Stimulated activated CD8-positive, alpha-beta memory T cell treated with anti-CD3 and anti-CD28 coated beads, Interleukin-15, amount 100 ng/mL, for 24 hours (primary cell): ENCODE measurements at regions not wholly inside any gene's neighbourhood (a gene's known extent, or its start where the extent isn't known, plus 50 kb on each side); places are given as distances from the start of the nearest gene placed in this dataset.
"Not testable (repeated sequence)": the region's sequence is repeated elsewhere in the genome, so short reads cannot be mapped to it uniquely, and the experiment has no call there.

Experiments
- DNase-seq: peaks from one replicate; pipeline ENCODE4 v3.0.0-alpha.2; 2020; ENCODE audit warnings: low read depth

- DNase-seq = no peak
Observed at GRCh38 chr1:166305371-166305770, 138.6 kb upstream of the FAM78B start.

DNA sequence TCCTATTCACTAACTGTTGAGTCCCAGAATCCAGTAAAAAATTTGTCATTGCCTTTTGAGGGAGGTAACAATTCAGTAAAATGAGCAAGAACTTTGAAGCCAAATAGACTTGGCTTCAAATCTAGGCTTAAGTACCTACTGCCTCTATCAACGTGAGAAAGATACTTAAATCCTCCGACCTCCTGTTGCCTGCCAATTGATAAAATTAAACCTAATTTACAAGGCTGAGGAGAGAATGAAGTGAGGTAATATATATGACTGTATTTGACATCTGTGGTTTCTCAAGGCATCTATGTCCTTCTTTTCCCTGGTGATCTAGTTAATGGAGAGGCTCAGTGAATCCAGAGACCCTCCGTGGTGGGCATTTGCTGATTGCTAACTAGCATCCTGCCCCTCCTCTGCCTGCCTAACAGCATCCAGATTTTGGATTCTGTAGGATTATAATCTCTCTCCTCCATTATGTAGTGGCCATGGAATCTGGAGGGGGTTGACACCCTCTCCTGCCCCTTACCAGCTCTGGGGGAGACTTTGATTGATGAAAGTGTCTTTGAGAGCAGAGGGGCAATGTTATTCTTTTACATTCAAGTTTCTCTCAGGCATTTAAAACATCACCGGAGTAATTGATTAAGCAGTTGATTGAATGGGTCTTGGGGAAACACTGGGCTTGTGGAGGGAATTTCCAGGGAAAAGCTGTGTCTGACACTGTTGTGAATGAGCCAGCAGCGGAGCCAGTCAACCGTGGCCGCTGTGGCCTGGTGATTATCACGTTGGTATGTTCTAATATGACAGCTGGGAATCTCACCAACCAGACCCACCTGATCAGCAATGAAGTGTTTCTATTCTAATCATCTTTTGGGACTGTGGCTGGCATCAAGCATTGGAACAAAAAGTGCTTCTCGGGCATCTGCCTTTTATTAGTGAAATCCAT is 140.7 kb upstream of the FAM78B start:
- no peak for DNase-seq

DNA sequence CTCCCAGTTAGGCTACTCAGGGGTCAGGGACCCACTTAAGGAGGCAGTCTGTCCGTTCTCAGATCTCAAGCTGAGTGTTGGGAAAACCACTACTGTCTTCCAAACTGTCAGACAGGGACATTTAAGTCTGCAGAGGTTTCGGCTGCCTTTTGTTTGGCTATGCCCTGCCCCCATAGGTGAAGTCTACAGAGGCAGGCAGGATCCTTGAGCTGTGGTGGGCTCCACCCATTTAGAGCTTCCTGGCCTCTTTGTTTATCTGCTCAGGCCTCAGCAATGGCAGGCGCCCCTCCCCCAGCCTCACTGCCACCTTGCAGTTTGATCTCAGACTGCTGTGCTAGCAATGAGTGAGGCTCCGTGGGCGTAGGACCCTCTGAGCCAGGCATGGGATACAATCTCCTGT is 149.5 kb upstream of the FAM78B start:
- DNase-seq = not testable (repeated sequence)

DNA sequence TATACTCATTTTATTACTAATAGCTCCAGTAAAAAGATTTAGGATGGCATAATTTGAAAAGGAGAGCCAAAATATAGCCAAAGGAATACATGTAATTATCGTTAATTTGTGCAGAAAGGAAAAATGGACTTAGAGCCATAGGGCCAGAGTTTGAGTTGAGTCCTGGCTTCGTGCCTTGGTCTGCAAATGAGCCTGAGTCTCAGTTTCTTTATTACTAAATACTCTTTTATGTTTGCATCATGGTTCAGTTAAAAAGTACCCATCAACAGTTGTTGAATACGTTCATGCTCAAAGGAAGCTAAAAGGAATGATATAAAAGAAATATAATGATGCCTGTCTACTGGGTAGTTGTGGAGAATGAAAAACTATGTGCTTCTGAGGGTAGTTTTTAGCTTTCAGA is 155.7 kb upstream of the FAM78B start:
- DNase-seq = no peak

- DNase-seq = no peak
Observed at GRCh38 chr1:166327886-166328285, 161.1 kb upstream of the FAM78B start.

DNA sequence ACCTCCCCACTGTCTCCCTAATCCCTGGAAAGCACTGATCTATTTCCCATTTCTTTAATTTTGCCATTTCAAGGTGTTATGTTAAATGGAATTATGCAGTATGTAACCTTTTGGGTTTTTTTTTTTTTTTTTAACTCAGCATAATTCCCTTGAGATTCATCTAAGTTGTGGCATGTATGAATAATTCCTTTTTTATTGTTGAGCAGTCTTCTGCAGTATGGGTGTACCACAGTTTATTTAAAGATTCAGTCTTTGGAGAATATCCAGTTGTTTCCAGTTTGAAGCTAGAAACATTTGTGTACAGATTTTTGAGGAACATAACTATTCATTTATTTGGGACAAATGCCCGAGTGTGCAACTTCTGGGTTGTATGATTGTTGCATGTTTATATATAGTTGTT is 162.2 kb upstream of the FAM78B start:
- no peak for DNase-seq

GRCh38 chr1:166330096-166330495 is 163.3 kb upstream of the FAM78B start:
- no peak for DNase-seq

GRCh38 chr1:166338105-166338504 is 171.3 kb upstream of the FAM78B start:
- DNase-seq = no peak

DNA sequence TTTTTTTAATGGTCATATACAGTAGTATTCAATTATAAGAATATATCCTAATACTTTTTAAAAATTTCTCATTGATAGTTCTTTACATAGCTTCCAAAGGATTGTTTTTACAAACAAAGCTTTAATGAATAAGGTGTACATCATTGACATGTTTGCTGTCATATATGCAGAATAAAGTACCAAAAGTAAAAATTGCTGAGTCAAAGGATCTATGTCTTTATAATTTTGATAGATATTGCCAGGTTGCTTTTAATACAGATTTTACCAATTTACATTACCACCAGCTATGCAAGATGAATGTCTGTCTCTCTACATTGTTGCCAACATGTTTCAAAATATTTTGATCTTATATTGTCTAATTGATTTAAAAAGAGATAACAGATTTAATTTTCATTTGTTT is 173.9 kb upstream of the FAM78B start:
- DNase-seq = no peak

GRCh38 chr1:166343276-166343675 is 176.5 kb upstream of the FAM78B start:
- DNase-seq = no peak

- DNase-seq = no peak
Observed at GRCh38 chr1:166350490-166350889, 183.7 kb upstream of the FAM78B start.

GRCh38 chr1:166351676-166352075 is 184.9 kb upstream of the FAM78B start:
- no peak for DNase-seq

GRCh38 chr1:166353213-166353612 is 186.4 kb upstream of the FAM78B start:
- DNase-seq = no peak

DNA sequence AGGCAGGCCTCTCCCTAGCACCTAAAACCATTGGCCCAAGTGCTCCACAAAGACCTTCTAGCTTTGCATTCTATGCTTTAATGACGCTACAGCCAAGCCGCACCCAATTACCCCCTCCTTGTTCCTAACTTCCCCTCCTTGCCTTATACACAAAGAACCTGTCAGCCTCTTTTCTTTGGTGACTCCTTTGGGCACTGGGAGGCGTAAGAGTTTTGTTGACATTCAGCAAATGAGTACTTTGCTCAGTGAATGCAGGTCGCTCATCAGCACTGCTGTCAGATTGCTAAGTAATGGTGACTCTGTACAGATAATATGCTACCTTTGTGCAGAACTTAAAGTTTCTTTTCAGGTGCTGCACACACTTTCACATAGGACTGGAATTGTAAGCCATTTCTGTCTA is 187.6 kb upstream of the FAM78B start:
- no peak for DNase-seq

- no peak for DNase-seq
Observed at GRCh38 chr1:166365081-166365480, 198.3 kb upstream of the FAM78B start.

DNA sequence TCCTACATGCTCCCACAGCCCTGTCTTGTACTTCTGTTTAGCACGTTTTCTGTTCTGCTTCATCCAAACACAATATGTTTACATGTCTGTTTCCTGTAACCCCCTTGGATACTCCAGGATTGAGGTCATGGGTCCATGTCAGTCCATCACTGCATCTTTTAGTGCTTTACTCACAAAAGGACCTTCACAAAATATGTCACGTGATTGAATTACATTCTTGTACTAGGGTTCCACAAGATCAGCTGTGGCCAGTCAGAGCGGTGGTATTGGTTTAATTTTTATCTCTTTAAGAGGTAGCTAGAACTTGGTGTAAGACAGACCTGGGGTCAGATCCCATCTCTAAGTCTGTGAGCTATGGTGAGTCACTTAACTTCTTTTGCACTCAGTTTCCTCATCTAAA is 201.2 kb upstream of the FAM78B start:
- DNase-seq = no peak

DNA sequence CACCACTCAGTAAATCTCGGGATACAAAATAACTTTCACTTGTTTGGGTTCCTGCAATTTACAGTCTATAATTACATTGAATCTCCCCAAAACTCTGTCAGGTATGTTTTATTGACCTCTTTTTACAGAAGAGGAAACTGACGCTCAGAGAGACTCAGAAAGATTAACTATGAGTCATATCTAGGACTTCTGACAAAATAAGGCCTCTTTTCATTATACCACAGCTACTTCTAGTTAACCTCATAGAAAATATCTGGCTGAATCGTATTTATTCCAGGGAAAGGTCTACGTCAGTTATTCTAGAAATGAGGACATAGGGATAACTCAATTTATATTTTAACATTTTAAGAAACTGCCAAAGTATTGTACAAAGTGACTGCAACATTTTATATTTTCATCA is 211.1 kb upstream of the FAM78B start:
- DNase-seq = no peak

DNA sequence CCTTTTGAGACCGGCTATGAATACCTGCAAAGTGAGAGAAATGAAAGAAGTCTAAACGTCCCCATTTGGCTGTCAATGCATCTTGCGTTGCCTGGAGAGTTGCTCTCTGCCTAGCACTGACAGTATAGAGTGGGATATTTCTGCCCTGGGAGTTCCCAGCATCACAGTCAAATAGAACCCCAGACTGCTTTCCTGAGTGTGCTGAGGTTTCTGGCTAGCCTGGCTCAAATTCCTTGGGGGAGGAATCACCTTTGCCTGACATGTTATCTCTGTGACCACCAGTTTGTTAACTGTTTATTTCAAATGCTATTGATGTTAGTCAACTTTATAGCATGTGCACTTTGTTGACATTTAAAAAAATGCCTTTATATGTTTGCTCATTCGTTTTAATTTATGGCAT is 212.0 kb upstream of the FAM78B start:
- DNase-seq = no peak

- DNase-seq = no peak
Observed at GRCh38 chr1:166379447-166379846, 212.6 kb upstream of the FAM78B start.

DNA sequence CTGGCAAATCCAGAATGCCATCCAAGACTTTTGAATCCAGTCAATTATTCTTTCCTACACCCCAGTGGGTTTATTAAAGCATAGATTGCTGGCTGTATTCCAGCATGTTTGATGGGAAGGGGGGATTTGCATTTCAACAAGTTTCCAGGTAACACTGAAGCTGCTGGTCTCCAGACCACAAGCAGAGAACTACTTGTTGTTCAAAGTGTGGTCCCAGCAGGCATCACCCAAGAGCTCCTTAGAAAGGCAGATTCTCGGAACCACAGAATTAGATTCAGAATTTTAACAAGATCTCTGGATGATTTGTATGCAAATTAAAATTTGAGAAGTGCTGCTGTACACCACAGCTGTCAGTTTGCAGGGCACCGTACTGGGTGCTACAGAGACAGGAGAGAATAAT is 216.3 kb upstream of the FAM78B start:
- no peak for DNase-seq

GRCh38 chr1:166383635-166384346 is 217.0 kb upstream of the FAM78B start:
- no peak for DNase-seq

DNA sequence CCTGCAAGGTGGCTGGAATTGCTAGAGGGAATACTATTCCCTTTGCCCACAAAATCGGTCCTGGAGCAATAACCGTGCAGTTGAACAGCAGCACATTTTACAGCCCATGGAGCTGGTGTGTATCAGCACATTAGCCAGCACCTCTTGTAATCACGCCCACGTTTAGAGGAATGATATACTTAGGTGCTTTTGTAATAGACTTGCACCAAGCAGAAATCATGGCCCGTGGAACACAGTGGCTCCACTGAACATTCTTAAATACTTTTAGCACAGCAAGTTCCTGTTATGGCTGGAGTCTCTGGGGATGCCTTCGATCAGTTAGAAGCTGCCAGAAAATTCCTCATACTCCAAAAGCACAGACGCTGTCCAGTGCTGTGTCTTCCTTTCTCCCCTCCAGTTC is 218.1 kb upstream of the FAM78B start:
- no peak for DNase-seq

DNA sequence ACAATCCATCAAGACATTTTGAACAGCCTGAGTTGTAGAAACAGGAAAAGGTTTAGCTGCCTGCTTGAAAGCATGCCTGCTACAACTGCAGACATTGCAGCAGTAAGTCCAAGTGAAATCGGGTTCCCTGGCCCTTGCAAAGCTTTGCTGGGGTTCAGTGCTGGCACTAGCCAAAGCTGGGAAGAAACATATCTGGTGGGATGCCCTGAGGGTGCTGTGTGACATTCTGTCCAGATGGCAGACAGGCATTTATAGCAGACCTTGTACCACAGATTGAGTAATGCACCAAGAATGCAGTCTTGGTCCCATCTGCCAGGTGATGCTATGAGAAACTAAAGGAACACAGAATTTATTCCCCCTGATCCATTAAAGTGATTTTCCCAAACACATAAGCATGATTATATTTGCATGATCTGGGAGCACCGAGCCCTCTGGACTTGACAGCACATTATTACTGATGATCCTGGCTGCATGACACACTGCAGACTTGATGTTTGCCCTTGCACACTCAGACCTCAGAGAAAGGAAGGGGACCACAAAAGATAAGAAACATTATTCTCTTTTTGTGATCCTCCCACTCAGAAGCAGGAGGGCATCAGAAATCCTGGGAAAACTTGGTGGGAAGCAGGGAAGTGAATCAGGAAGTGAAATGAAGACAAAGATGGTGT is 223.7 kb upstream of the FAM78B start:
- no peak for DNase-seq
